ENCODE measurements at regions not wholly inside any gene's neighbourhood (a gene's known extent, or its start where the extent isn't known, plus 50 kb on each side); places are given as distances from the start of the nearest gene placed in this dataset.
"Not testable (repeated sequence)": the region's sequence is repeated elsewhere in the genome, so short reads cannot be mapped to it uniquely, and the experiment has no call there.

- DNase-seq: peak; percentile 34
Measured at GRCh38 chr7:153886506-153887441, 165.4 kb upstream of the DPP6 start.

GRCh38 chr7:153887749-153888569, 164.2 kb upstream of the DPP6 start:
- DNase-seq: peak; percentile 36

- no peak for DNase-seq
Measured at GRCh38 chr7:153891990-153892389, 160.2 kb upstream of the DPP6 start.

- DNase-seq: peak; percentile 51
Measured at GRCh38 chr7:153902862-153903261, 149.3 kb upstream of the DPP6 start.

GRCh38 chr7:153912211-153912610, 140.0 kb upstream of the DPP6 start:
- DNase-seq: no peak

- DNase-seq: no peak
Measured at GRCh38 chr7:153920126-153920525, 132.1 kb upstream of the DPP6 start.

- no peak for DNase-seq
Measured at GRCh38 chr7:153920897-153921296, 131.3 kb upstream of the DPP6 start.

- no peak for DNase-seq
Measured at GRCh38 chr7:153921408-153921807, 130.8 kb upstream of the DPP6 start.

GRCh38 chr7:153930696-153931095, 121.5 kb upstream of the DPP6 start:
- DNase-seq: no peak

GRCh38 chr7:153934048-153934447, 118.2 kb upstream of the DPP6 start:
- DNase-seq: no peak

- DNase-seq: no peak
Measured at GRCh38 chr7:153934629-153935028, 117.6 kb upstream of the DPP6 start.

GRCh38 chr7:153935095-153935494, 117.1 kb upstream of the DPP6 start:
- no peak for DNase-seq

- DNase-seq: no peak
Measured at GRCh38 chr7:153938451-153938850, 113.7 kb upstream of the DPP6 start.

- no peak for DNase-seq
Measured at GRCh38 chr7:153939177-153939576, 113.0 kb upstream of the DPP6 start.

GRCh38 chr7:153939654-153940053, 112.5 kb upstream of the DPP6 start:
- no peak for DNase-seq

GRCh38 chr7:153941061-153941460, 111.1 kb upstream of the DPP6 start:
- DNase-seq: no peak

GRCh38 chr7:153942036-153942435, 110.2 kb upstream of the DPP6 start:
- no peak for DNase-seq

- DNase-seq: no peak
Measured at GRCh38 chr7:153943457-153943856, 108.7 kb upstream of the DPP6 start.

GRCh38 chr7:153943861-153944260, 108.3 kb upstream of the DPP6 start:
- DNase-seq: no peak

- no peak for DNase-seq
Measured at GRCh38 chr7:153948060-153948459, 104.1 kb upstream of the DPP6 start.

- no peak for DNase-seq
Measured at GRCh38 chr7:153951316-153951715, 100.9 kb upstream of the DPP6 start.

- no peak for DNase-seq
Measured at GRCh38 chr7:153954477-153954876, 97.7 kb upstream of the DPP6 start.

GRCh38 chr7:153957677-153958076, 94.5 kb upstream of the DPP6 start:
- DNase-seq: not testable (repeated sequence)

- DNase-seq: not testable (repeated sequence)
Measured at GRCh38 chr7:153958381-153958780, 93.8 kb upstream of the DPP6 start.

Data from femur (tissue), 1 donor.